ENCODE measurements at regions not wholly inside any gene's neighbourhood (a gene's known extent, or its start where the extent isn't known, plus 50 kb on each side); places are given as distances from the start of the nearest gene placed in this dataset.

- no peak for DNase-seq (ENCODE audit: low read depth in 4 of 4, low spot score in 3 of 4)
These were observed 52.7 kb upstream of the ALK start for GRCh38 chr2:29974086-29974485.

DNA sequence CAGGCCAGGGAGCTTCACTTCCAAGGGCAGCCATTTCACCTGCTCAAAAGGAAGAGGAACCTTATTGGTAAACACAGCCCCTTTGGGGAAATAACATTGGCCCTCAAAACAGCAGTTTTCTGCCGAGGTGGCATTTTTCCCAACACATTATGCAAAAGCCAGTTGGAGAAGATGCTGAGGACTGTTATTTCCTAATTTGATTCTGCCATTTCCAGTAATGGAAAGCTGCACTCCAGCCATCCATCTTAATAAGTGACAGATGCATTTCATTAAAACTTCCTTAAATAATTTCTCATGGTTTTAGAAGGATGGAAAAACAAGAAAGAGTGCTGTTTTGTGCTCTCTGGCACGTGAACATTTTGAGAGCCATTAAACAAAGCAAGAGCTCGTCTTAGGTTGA lies 55.9 kb upstream of the ALK start:
- no peak for DNase-seq (ENCODE audit: low read depth in 4 of 4, low spot score in 3 of 4)

DNA sequence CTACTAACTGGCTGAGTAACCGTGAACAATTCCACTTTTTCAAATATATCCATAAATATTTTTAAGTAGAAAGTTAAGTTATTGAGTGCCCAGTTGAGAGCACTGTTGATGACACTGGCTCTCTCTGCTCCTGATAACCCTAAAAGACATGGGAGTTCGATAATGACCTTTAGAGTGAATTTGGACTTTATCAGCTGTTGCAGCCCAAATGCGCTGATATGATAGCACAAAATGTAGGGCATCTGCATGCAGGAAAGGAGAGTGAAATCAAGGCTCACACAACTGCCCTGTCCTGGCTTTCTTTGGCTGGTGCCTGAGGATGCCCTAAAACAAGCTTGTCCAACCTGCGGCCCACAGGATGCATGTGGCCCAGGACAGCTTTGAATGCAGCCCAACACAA lies 60.0 kb upstream of the ALK start:
- DNase-seq (ENCODE audit: low read depth in 4 of 4, low spot score in 3 of 4): no peak

DNA sequence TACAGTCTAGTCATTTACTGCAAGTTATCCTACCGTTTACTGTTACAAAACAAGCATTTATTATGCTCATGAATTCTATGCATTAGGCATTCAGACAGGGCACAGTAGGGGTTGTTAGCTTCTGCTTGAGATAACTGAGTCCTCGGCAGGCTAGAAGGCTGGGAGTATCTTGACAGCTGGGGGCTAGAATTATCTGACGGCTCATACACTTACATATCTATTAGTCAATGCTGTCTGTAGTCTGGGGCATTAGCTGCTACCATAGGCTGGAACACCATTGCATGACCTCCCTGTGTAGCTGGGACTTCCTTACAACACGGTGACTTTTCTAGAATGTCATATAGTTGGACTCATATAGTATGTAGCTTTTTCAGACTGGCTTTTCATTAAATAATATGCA lies 61.9 kb upstream of the ALK start:
- DNase-seq (ENCODE audit: low read depth in 4 of 4, low spot score in 3 of 4): no peak

- DNase-seq (ENCODE audit: low read depth in 4 of 4, low spot score in 3 of 4): no peak
These were observed 65.8 kb upstream of the ALK start for GRCh38 chr2:29987146-29987545.

DNA sequence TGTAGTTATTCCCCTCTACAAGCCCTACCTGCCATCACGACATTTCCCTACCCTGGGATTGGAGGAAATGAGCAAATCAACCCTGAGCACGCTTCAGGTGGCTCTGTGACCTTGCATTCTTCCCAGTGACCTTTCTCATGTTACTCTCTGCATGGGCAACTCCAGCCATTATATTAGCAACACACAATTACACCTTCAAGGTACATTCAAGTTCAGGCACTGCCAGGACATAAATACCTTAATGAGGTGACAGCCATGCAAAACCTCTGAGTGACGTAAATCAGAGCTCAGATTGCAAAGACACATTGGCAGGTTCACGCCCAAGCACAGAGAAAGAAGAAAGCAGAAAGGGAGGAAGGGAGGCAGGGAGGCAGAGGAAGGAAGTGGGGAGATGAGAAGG lies 68.7 kb upstream of the ALK start:
- peak; percentile 26 to 62 (median 49) for DNase-seq (ENCODE audit: low read depth in 4 of 4, low spot score in 3 of 4)

DNA sequence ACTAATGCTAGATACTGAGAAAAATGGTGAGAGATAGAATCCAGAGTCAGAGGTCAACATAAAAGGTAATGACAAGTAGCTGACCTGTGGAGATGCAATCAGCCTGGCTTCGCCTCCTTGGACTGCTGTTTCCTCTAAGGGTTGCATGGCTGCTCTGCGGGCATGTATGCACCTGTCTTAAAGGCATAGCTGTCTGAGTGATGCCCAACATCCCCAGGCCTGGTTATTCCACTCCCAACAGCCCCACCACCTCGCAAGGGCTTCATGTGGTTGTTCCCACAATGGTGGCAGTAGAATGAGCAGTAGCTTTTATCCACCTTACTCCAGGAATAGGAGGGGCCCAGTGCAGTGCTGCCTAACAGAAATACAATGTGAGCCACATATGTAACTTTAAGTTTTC lies 69.7 kb upstream of the ALK start:
- DNase-seq (ENCODE audit: low read depth in 4 of 4, low spot score in 3 of 4): peak in 1 of 4 donors; percentile 15

DNA sequence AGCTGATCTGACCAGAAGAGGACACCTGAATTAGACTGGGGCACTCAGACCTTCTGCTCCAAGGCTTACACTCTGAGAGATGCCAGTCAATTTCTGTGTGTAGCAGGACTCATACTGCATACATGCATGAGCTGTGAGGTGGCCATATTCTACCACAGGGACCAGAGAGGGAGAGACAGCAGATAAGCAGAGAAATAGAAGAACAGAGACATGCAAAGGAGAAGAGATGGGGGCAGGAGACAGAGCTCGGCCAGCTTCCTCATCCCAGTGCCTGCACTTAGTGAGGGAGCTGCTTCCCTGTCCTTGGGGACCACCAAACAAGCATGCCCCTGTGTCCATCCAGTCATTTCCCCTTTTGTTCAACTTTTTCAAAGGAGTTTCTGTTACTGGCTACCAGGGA lies 73.9 kb upstream of the ALK start:
- no peak for DNase-seq (ENCODE audit: low read depth in 4 of 4, low spot score in 3 of 4)

DNA sequence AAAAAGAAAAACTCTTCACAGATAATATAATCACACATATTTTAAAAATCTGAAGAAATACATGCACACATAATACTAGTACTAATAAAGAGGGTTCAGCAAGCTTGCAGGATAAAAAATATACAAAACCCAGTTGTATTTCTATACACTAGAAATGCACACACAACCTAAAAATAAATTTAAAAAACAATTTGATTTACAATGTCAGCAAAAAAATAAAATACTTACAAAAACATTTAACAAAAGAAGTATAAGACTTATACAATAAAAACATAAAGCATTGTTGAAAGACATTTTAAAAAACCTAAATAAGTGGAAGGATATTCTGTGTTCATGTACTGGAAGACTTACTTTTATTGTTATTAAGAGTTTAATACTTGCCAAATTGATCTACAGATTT lies 81.7 kb upstream of the ALK start:
- no peak for DNase-seq (ENCODE audit: low read depth in 4 of 4, low spot score in 3 of 4)

DNA sequence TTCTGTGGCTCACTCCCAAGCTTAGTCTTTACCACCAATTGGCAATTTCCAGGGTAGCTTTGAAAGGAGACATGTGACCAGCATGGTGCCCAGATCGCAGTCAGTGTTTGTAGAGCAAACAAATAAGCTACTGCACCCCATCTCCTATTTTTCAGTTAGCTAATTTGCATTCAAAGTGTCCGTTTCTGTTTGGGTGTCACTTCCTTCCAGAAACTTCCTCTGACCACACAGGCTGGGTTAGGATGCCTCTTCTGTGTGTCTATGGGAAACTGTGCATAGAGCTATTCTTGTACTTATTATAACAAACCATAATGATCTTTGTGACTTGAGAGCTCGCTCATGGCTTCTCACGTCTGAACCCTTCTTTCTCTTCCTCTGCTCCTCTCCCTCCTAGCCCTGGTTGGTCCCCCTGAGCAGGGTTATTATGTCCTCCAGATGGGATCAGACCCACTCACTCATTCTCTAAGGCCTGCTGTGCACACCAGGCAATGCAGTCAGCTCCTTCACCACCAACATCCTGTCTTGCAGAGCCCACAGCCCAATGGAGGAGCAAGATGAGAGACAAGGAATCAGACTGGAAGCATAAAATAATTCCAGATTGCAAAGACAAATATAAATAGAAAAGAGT lies 101.2 kb upstream of the ALK start:
- DNase-seq (ENCODE audit: low read depth in 4 of 4, low spot score in 3 of 4): no peak

DNA sequence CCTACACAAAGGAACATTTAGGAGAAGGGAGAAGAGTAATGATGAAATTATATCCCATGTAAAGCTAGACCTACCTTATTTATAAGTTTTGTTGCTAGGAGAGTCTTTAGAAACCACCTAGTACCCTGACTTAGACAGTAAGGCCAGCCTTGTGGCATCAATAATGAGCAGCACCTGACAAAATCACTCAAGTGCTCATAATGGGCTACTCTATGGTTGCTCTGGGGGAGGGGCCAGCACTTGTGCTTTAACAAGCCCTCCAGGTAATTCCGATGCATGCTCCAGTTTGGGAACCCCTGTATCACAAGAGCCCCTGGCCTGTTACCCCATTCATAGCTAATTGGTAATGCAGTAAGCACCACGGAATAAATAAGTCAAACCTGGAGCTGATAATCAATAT lies 102.9 kb upstream of the ALK start:
- DNase-seq (ENCODE audit: low read depth in 4 of 4, low spot score in 3 of 4): no peak

DNA sequence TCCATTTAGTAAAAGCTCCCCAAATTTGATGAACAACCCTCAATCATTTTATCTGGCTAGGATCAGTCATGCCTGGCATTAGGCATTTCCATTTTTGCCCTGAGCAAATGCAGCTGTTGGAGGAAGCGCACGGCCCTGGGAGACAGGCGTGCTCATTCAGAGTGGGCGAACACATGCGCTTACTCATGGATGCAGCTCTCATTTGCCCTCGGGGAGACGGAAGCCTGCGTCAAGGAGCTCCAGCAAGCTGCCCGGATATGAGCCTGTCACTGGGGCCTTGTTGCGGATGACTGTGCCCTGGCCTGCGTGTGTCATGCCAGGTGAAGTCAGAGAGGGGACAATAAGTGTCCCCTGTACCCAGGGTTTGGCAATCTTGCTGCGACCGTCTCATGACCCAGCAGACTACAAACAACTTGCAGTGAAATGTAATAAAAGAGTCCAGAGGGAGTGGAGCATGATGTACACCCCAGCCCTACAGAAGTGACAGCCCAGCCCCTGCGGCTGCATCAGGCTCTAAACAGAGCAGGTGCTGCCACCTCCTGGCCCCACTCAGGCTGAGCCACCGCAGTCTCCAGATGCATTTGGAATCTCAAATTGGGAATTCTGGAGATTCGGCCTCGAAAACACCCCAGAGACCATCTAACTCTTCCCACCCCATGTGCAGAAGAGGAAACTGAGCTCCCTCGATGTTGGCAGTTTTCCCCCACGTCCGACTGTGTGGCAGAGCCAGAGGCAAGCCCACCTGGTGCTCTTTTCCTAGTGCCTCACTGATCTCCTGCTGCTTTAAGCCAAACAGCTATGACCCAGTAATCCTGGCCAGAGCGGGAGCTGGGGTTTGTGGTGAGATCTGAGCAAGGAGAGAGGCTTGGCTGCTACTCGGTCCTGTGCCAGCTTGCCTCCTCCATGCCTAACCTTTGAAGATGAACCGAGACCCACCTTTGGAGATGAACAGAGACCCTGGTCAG lies 105.0 kb upstream of the ALK start:
- peak; percentile 26 to 36 (median 32) for DNase-seq (ENCODE audit: low read depth in 4 of 4, low spot score in 3 of 4)

DNA sequence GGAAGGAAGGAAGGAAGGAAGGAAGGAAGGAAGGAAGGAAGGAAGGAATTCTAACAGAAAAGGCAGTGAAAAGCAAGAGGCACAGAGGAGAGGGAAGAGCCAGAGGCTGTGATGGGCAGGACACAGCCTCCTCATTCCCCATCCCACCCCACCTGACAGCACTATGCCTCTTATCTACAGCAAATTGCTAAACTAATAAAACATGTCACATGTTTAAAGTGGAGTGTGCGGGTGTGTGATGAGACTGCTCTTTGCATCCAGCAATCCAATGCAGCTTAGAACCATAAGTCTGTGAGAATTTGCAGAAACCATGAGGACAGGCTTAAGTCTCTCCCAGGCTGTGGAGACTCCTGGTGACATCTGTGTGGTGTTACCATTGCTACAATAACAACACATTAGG lies 108.4 kb upstream of the ALK start:
- DNase-seq (ENCODE audit: low read depth in 4 of 4, low spot score in 3 of 4): no peak

GRCh38 chr2:30030361-30030760 lies 109.0 kb upstream of the ALK start:
- DNase-seq (ENCODE audit: low read depth in 4 of 4, low spot score in 3 of 4): peak in 1 of 4 donors; percentile 5

DNA sequence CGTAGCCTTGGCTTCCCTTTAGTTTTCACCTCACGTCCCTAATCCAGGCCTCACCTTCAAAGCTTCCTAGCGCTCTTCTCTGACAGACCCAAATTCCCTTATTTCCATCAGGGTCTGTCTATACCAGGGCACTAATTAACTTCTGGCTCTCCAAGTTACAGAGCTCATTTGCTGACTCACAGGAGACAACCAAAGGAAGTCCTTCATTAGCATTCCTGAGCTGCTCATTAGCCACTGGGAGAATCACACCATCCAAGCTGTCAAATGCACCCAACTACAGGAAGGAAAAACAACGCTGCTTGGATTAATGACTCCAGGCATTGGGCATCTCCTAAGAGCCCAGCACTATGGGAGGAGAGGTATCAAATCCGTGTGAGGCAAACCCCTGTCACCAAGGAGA lies 109.8 kb upstream of the ALK start:
- no peak for DNase-seq (ENCODE audit: low read depth in 4 of 4, low spot score in 3 of 4)

GRCh38 chr2:30034052-30034775 lies 112.6 kb upstream of the YPEL5 start:
- DNase-seq (ENCODE audit: low read depth in 4 of 4, low spot score in 3 of 4): no peak

DNA sequence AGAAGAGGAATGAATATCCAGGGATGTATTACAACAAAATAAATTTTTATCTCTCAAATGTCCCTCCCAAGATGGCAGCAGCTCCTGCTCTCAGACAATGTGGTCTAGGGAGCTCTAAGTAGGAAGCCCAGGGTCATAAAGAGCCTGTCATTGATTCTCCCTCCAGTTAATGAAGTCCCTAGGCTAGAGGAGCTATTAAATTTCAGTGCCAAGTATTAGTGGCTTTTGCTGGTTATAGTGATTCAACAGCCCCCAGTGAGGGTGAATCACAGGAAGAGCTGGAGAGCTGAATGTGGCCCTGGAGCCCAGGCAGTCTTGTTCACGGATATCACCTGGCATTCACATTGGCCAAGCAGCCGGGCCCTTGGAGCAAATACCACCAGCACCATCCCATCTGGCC lies 109.8 kb upstream of the YPEL5 start:
- DNase-seq (ENCODE audit: low read depth in 4 of 4, low spot score in 3 of 4): no peak

DNA sequence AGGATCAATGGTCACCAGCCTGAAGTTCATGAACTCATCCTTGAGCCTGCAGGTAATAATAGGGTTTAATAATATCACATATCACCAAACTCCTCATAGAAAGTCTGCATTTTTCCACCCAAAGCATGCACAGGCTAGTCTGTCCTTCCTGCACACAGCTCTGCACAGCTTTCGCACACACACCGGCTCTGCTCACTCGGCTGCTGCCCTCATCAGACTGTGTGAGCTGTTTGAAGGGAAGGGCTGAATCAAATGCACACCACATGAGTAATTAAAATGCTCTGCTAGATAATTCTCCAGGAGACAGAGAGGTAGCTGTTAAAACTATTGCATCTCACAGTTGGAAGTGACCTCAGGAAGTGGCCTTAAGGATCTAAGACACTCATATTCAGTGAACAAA lies 108.4 kb upstream of the YPEL5 start:
- DNase-seq (ENCODE audit: low read depth in 4 of 4, low spot score in 3 of 4): no peak

- peak in 1 of 4 donors; percentile 3 for DNase-seq (ENCODE audit: low read depth in 4 of 4, low spot score in 3 of 4)
These were observed 107.7 kb upstream of the YPEL5 start for GRCh38 chr2:30039101-30039500.

GRCh38 chr2:30040147-30040546 lies 106.7 kb upstream of the YPEL5 start:
- DNase-seq (ENCODE audit: low read depth in 4 of 4, low spot score in 3 of 4): no peak

GRCh38 chr2:30041884-30042283 lies 104.9 kb upstream of the YPEL5 start:
- DNase-seq (ENCODE audit: low read depth in 4 of 4, low spot score in 3 of 4): no peak
